T1000 (cell line): ENCODE measurements at regions not wholly inside any gene's neighbourhood (a gene's known extent, or its start where the extent isn't known, plus 50 kb on each side); places are given as distances from the start of the nearest gene placed in this dataset.

ENCODE experiments used
- DNase-seq: peaks from one replicate; lab custom pipeline; 2025; ENCODE audit warnings: mixed read lengths; lab: John Stamatoyannopoulos, UW

DNA sequence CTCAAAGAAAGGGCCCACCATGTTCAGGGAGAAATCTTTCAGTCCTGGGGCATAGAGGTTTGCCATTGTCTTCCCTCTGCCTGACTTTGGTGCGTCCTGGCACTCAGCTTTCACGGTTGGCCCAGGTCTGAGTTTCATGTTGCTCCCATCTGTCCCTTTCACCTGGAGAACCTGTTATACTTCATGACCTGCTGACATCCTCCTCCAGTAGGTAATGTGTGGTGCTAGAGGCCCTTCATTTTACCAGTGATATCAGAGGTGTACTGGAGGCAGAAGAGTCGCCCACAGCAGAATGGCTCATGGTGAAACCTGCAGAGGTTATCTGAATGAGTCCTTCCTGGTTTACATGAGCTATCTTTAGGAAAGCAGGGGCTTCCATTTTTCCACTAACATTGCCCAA, 128.8 kb upstream of the DLX2 start:
- no peak for DNase-seq

- DNase-seq = no peak
These were observed 130.2 kb upstream of the DLX2 start for GRCh38 chr2:172232708-172233396.

DNA sequence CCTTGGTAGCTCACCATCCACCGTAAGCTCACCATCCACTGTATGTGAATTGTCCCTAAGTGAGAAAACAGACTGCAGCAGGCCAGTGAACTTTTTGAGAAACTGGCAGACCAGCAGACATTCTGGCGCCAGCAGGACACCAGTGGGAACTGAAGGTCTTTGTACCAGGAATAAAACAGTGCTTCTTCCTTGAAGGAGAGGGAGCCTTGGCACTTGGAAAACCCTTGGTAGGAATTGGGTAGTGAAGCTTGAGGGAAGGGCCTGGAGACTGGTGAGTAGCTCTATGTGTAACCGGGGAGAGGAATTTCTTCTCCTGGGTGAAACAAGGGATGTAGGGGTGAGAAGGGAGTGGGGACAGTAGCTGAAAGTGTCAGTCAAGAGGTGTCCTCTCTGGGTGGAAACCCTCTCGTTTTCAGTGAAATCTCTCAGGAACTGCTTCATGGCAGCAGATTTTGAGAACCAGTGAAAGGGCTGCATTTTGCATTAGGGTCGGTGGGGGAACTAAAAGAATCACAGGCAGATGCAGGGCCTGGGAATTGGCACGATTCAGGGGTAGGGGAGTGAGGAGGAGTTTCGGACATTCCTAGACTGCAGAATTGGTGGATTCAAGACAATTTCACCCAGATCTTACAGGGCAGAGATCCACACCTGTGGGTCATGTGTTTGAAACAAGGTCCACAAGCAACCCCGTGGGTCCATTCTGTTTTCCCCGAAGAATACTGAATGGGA, 131.5 kb upstream of the DLX2 start:
- no peak for DNase-seq

DNA sequence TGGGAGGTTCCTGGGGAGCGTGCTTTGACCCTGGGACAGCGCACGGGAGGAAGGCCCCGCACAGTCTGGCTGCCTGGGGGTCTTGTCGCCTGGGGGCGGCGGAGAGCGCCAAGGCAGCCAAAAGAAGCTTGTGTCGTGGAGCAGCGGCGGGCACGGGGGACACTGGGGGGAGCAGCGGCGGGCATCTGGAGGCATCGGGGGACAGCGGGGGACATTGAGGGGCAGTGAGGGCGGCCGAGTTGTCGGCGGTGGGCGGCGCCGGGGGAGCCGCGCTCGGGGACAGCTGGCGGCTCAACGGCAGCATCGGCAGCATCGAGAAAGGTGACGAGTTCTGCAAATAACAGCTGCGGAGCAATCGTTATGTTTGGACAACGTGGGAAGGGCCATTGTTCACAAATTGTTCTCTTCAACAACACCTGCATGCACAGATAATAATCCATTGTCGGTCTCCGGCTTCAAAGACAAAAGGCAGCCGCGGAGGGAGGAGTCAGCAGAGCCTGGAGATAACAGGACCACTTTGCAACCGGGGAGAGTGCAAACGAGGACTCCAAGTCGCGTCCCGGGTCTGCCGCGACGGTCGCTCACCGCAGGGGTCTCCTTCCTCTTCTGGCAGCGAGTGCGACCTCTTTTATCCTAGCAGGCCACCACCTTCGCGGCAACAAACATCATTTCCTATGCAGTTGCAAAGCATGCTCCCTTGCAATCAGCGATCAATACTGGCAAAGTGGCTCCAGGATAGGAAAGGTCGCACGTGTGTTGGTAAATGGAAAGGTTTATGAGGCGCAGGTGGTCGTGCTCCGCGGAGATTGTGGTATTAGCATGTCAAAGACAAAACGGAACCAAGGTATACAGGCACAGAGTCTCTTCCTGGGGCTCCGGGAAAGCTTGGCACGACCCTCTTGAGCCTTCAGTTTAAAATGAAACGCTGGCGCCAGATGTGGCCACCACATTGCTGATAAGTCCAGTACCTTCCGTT, 132.3 kb upstream of the DLX2 start:
- no peak for DNase-seq

GRCh38 chr2:172239944-172240590, 137.4 kb upstream of the DLX2 start:
- DNase-seq = no peak

- no peak for DNase-seq
These were observed 138.5 kb upstream of the DLX2 start for GRCh38 chr2:172241222-172241621.

GRCh38 chr2:172242471-172242870, 139.8 kb upstream of the DLX2 start:
- DNase-seq = no peak

- no peak for DNase-seq
These were observed 140.3 kb upstream of the DLX2 start for GRCh38 chr2:172242961-172243360.

- DNase-seq = no peak
These were observed 141.9 kb upstream of the DLX2 start for GRCh38 chr2:172244419-172245130.

DNA sequence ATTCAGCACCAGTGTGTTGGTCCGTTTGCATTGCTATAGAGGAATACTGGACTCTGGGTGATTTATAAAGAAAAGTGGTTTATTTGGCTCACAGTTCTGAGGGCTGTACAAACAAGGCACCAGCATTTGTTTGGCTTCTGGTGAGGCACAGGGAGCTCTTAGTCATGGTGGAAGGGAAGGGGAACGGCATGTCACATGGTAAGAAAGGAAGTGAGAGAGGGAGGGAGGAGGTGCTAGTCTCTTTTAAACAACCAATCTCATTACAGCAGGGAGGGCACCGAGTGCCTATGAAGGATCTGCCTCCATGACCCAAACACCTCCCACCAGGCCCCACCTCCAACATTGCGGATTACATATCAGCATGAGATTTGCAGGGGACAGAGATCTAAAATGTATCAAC, 143.9 kb upstream of the DLX2 start:
- peak; percentile 23 for DNase-seq

- DNase-seq = no peak
These were observed 144.5 kb upstream of the DLX2 start for GRCh38 chr2:172247203-172247602.

DNA sequence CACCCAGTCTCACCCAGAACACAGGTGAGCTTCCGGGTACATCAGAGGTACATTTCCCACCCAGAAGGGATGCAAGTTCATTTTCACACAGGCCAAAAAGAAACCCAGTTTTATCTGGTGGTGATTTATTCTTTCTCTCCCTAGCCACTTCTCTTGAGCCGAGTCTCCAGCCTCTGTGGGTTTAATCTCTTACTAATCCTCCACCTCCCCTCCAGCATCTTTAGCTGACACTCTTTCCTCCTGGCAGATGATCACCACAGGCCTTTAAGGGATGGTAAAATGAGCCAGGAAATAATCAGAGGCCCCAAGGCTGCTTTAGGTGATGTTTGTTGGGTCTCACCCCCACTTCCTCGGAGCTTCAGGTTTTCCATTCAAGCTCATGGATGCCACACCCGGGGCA, 145.7 kb upstream of the DLX2 start:
- DNase-seq = no peak

- peak; percentile 21 for DNase-seq
These were observed 146.1 kb upstream of the DLX2 start for GRCh38 chr2:172248785-172249187.

DNA sequence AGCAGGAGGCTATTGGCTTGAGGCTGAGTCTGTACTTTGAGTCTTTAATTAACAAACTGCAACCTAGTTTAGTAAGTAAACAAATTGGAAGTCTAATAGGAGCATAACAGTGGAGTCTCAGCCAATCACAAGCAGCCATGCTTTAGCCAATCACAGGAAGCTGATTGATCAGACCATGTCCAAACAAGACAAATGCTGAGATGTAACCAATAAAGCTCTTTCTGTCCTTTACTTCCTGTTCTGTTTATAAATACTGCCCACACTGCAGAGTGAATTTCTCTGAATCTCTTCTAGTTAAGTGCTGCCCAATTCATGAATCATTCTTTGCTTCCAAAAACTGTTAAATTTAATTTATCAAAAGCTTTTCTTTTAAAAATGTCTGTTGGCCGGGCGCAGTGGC, 146.6 kb upstream of the DLX2 start:
- no peak for DNase-seq

GRCh38 chr2:172249986-172250385, 147.3 kb upstream of the DLX2 start:
- no peak for DNase-seq

DNA sequence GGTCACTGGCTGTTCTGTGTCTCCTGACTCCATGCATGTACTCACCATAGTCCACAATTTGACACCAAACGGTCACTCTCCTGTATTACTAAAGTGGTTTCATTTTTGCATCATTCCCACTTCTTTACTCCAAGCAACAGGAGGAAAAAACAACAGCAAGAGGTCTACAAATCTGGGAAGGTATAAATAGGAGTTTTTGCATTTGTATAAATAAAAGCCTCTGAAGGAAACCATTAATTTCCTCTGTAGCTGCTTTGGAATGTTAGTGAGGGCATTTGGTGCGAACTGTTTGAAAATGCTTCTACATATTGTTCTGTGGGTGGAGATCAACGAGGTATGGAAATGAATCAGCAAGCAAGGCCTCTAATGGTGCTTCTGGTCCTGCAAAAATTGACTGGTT, 148.5 kb upstream of the DLX2 start:
- DNase-seq = no peak

- no peak for DNase-seq
These were observed 149.5 kb upstream of the DLX2 start for GRCh38 chr2:172252154-172252553.

- peak; percentile 81 for DNase-seq
These were observed 150.7 kb upstream of the DLX2 start for GRCh38 chr2:172253190-172254052.

GRCh38 chr2:172256886-172257285, 154.2 kb upstream of the DLX2 start:
- no peak for DNase-seq

DNA sequence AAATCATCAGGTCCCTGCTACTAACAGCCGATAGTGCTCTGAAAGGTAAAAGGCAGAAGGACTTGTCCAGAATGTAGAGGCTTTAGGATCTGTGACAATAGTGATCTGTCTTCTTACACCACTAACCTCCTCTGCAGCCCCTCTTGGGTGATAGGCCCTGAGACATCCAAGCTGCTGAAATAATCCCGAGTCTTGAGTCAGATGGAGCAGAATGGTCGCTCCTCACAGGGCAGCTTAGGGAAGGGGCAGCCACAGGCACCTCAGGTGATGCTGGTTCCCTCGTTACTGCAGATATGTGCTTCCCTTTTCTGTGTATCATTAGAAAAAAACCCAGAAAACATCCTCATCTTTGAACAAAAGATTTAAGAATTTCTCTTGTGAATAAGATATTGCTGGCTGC, 157.1 kb upstream of the DLX2 start:
- DNase-seq = no peak
